ENCODE measurements at regions not wholly inside any gene's neighbourhood (a gene's known extent, or its start where the extent isn't known, plus 50 kb on each side); places are given as distances from the start of the nearest gene placed in this dataset.

GRCh38 chr5:152102057-152102456 is 177.4 kb upstream of the GLRA1 start:
- no peak overlapping the region for H3K27ac Mint-ChIP-seq (ENCODE audit: unreplicated experiment)
- H3K4me3 Mint-ChIP-seq (ENCODE audit: unreplicated experiment) = no peak overlapping the region
- H3K27me3 Mint-ChIP-seq (ENCODE audit: unreplicated experiment) = no peaks in the 10 kb centered on the region
- H3K9me3 Mint-ChIP-seq (ENCODE audit: unreplicated experiment) = no peaks in the 10 kb centered on the region
- no peak for DNase-seq
- H3K4me1 Mint-ChIP-seq (ENCODE audit: low read depth, unreplicated experiment) = peaks cover 10% of the 10 kb centered on the region
- TF ChIP-seq, protein P1, sequence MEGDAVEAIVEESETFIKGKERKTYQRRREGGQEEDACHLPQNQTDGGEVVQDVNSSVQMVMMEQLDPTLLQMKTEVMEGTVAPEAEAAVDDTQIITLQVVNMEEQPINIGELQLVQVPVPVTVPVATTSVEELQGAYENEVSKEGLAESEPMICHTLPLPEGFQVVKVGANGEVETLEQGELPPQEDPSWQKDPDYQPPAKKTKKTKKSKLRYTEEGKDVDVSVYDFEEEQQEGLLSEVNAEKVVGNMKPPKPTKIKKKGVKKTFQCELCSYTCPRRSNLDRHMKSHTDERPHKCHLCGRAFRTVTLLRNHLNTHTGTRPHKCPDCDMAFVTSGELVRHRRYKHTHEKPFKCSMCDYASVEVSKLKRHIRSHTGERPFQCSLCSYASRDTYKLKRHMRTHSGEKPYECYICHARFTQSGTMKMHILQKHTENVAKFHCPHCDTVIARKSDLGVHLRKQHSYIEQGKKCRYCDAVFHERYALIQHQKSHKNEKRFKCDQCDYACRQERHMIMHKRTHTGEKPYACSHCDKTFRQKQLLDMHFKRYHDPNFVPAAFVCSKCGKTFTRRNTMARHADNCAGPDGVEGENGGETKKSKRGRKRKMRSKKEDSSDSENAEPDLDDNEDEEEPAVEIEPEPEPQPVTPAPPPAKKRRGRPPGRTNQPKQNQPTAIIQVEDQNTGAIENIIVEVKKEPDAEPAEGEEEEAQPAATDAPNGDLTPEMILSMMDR (IDR thresholded peaks at IDR 0.05; ENCODE audit: partially characterized antibody, unreplicated experiment) = no peak
- no peaks in the 10 kb centered on the region for H3K36me3 Mint-ChIP-seq (ENCODE audit: unreplicated experiment)

DNA sequence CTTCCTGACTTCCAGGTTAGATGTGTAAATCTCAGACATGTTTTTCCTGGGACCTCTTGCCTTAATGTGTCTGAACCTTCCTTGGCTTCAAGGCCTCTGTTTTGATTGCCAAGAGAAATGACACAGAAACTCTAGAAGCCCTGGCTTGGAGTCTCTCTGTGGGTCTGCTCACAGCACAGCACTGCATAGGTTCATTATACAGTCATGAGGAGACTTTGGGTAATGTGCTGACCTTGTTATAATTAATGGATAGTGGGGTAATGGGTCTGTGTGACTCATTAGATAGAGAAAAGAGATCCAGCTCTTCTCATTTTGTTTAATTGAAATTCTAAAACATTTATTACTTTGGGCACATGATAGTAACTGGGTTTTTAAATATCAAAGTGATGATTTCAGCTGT is 175.8 kb upstream of the GLRA1 start:
- H3K4me3 Mint-ChIP-seq (ENCODE audit: unreplicated experiment) = no peak overlapping the region
- H3K27ac Mint-ChIP-seq (ENCODE audit: unreplicated experiment) = no peak overlapping the region
- no peaks in the 10 kb centered on the region for H3K36me3 Mint-ChIP-seq (ENCODE audit: unreplicated experiment)
- no peaks in the 10 kb centered on the region for H3K27me3 Mint-ChIP-seq (ENCODE audit: unreplicated experiment)
- TF ChIP-seq, protein P1 (IDR thresholded peaks at IDR 0.05; ENCODE audit: partially characterized antibody, unreplicated experiment) = no peak
- no peaks in the 10 kb centered on the region for H3K9me3 Mint-ChIP-seq (ENCODE audit: unreplicated experiment)
- no peak for DNase-seq
- H3K4me1 Mint-ChIP-seq (ENCODE audit: low read depth, unreplicated experiment) = peaks cover 10% of the 10 kb centered on the region

- Mint-ChIP-seq H3K27me3 (ENCODE audit: unreplicated experiment) (peaks cover 1% of the 10 kb centered on the region), H3K27ac (ENCODE audit: unreplicated experiment) (no peak overlapping the region), H3K4me3 (ENCODE audit: unreplicated experiment) (no peak overlapping the region), H3K4me1 (ENCODE audit: low read depth, unreplicated experiment) (peaks cover 16% of the 10 kb centered on the region), H3K9me3 (ENCODE audit: unreplicated experiment) (no peaks in the 10 kb centered on the region), H3K36me3 (ENCODE audit: unreplicated experiment) (peaks cover 3% of the 10 kb centered on the region)
- TF ChIP-seq, protein P1 (IDR thresholded peaks at IDR 0.05; ENCODE audit: partially characterized antibody, unreplicated experiment) = no peak
- DNase-seq = no peak
These were observed 172.5 kb upstream of the GLRA1 start for GRCh38 chr5:152097128-152097527.

DNA sequence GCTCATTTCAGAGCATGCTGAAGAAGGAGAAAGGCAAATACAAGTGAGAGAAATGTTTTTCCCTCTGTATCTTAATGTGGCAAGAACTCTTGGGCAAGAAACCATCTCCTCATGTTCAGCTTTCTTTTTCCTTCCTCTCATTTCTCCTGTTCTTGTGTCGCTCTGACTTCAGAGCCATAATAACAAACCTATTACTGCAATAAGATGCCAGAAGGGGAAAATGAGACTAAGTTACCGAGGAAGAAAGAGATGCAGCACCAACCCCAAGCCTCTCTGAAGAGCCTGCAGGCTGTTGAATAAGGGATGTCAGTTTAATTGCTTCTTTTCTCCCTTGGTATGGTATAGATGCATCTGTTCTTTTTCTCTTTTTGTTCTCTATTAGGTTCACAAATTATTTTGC is 170.1 kb upstream of the GLRA1 start:
- TF ChIP-seq, protein P1 (IDR thresholded peaks at IDR 0.05; ENCODE audit: partially characterized antibody, unreplicated experiment) = no peak
- Mint-ChIP-seq H3K36me3 (ENCODE audit: unreplicated experiment) (peaks cover 3% of the 10 kb centered on the region), H3K27me3 (ENCODE audit: unreplicated experiment) (peaks cover 6% of the 10 kb centered on the region), H3K9me3 (ENCODE audit: unreplicated experiment) (no peaks in the 10 kb centered on the region), H3K27ac (ENCODE audit: unreplicated experiment) (no peak overlapping the region), H3K4me1 (ENCODE audit: low read depth, unreplicated experiment) (peaks cover 15% of the 10 kb centered on the region), H3K4me3 (ENCODE audit: unreplicated experiment) (no peak overlapping the region)
- DNase-seq = no peak

DNA sequence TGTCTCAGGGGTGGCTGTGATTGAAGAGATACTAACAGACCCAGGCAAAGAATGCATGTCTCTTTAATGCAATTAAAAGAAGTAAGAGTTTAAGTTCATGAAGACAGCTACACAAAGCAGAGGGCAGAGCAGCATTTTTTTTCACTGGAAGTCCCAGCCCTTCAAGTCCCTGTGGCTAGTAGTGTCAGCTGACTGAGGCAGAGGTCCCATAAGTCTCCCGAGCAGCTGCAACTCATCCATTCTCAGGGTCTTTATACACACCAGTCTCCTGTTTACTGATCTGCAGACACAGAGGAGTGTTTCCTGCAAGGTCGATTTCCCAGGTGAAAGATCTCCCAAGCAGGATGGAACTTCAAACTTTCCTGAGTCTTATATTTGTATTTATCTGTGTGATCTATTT is 169.4 kb upstream of the GLRA1 start:
- TF ChIP-seq, protein P1 (IDR thresholded peaks at IDR 0.05; ENCODE audit: partially characterized antibody, unreplicated experiment) = no peak
- Mint-ChIP-seq H3K9me3 (ENCODE audit: unreplicated experiment) (no peaks in the 10 kb centered on the region), H3K4me3 (ENCODE audit: unreplicated experiment) (no peak overlapping the region), H3K27me3 (ENCODE audit: unreplicated experiment) (peaks cover 6% of the 10 kb centered on the region), H3K4me1 (ENCODE audit: low read depth, unreplicated experiment) (peaks cover 20% of the 10 kb centered on the region), H3K36me3 (ENCODE audit: unreplicated experiment) (peaks cover 3% of the 10 kb centered on the region), H3K27ac (ENCODE audit: unreplicated experiment) (no peak overlapping the region)
- no peak for DNase-seq
